ENCODE measurements at regions not wholly inside any gene's neighbourhood (a gene's known extent, or its start where the extent isn't known, plus 50 kb on each side); places are given as distances from the start of the nearest gene placed in this dataset.

DNA sequence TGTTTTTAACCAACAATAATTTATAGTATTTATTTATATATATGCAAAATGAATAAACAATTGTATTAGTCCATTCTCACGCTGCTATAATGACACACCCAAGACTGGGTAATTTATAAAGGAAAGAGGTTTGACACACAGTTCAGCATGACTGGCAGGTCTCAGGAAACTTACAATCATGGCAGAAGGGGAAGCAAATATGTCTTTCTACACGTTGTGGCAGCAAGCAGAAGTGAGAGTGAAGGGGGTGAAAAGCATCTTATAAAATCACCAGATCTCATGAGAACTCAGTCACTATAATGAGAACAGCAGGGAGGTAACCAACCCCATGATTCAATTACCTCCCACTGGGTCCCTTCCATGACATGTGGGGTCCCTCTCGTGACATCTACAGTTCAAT is 162.8 kb upstream of the SLITRK3 start (continued):
- TF ChIP-seq TAF1 (IDR thresholded peaks at IDR 0.05; ENCODE audit: borderline replicate concordance, low read depth, low read length): no peak
- TF ChIP-seq IKZF2 (IDR thresholded peaks at IDR 0.05): no peak
- no peak for TF ChIP-seq FOS (IDR thresholded peaks at IDR 0.05; ENCODE audit: borderline replicate concordance, extremely low read depth, insufficient read length)
- TF ChIP-seq, protein P1, sequence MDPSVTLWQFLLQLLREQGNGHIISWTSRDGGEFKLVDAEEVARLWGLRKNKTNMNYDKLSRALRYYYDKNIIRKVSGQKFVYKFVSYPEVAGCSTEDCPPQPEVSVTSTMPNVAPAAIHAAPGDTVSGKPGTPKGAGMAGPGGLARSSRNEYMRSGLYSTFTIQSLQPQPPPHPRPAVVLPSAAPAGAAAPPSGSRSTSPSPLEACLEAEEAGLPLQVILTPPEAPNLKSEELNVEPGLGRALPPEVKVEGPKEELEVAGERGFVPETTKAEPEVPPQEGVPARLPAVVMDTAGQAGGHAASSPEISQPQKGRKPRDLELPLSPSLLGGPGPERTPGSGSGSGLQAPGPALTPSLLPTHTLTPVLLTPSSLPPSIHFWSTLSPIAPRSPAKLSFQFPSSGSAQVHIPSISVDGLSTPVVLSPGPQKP (IDR thresholded peaks at IDR 0.05; ENCODE audit: low read depth, low read length): no peak
- TF ChIP-seq, protein P2, sequence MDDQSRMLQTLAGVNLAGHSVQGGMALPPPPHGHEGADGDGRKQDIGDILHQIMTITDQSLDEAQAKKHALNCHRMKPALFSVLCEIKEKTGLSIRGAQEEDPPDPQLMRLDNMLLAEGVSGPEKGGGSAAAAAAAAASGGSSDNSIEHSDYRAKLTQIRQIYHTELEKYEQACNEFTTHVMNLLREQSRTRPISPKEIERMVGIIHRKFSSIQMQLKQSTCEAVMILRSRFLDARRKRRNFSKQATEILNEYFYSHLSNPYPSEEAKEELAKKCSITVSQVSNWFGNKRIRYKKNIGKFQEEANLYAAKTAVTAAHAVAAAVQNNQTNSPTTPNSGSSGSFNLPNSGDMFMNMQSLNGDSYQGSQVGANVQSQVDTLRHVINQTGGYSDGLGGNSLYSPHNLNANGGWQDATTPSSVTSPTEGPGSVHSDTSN (IDR thresholded peaks at IDR 0.05; ENCODE audit: insufficient replicate concordance, low read depth, low read length): no peak
- TF ChIP-seq POU2F2 (IDR thresholded peaks at IDR 0.05; ENCODE audit: borderline replicate concordance, low read depth, low read length): no peak
- TF ChIP-seq RAD51 (IDR thresholded peaks at IDR 0.05): peak; percentile 38; the same call in 1 of the 2 replicates
- no peak for TF ChIP-seq HCFC1 (IDR thresholded peaks at IDR 0.05; ENCODE audit: low read length)
- TF ChIP-seq, protein P3, sequence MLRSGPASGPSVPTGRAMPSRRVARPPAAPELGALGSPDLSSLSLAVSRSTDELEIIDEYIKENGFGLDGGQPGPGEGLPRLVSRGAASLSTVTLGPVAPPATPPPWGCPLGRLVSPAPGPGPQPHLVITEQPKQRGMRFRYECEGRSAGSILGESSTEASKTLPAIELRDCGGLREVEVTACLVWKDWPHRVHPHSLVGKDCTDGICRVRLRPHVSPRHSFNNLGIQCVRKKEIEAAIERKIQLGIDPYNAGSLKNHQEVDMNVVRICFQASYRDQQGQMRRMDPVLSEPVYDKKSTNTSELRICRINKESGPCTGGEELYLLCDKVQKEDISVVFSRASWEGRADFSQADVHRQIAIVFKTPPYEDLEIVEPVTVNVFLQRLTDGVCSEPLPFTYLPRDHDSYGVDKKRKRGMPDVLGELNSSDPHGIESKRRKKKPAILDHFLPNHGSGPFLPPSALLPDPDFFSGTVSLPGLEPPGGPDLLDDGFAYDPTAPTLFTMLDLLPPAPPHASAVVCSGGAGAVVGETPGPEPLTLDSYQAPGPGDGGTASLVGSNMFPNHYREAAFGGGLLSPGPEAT (IDR thresholded peaks at IDR 0.05; ENCODE audit: low read depth): no peak
- TF ChIP-seq SPI1 (IDR thresholded peaks at IDR 0.05; ENCODE audit: borderline replicate concordance, insufficient read depth, low read depth, low read length): peak; percentile 39; the same call in 1 of the 2 replicates
- no peak for TF ChIP-seq ETV6 (conservative IDR thresholded peaks at IDR 0.05 in 1 of 2, IDR thresholded peaks at IDR 0.05 in 1 of 2; ENCODE audit: borderline replicate concordance in 1 of 2, low read depth in 1 of 2)

Measured in GM12878 (cell line).